Parathyroid adenoma (tissue), 2 donors: ENCODE measurements at regions not wholly inside any gene's neighbourhood (a gene's known extent, or its start where the extent isn't known, plus 50 kb on each side); places are given as distances from the start of the nearest gene placed in this dataset.

Experiments used
- H2AFZ ChIP-seq: fragments of 300-600 bp; sonication (generic); one replicate; pipeline ENCODE4 v1.7.0; 2017; ENCODE audit warnings: antibody characterized with exemption, mild to moderate bottlenecking
- H3K27ac ChIP-seq: fragments of 300-600 bp; sonication (generic); one replicate; pipeline ENCODE4 v1.7.0; 2017
- H3K27me3 ChIP-seq: fragments of 300-600 bp; sonication (generic); one replicate; pipeline ENCODE4 v1.7.0; 2017; ENCODE audit warnings: low read length; ENCODE audit not compliant: control insufficient read depth, insufficient read depth
- H3K36me3 ChIP-seq: fragments of 300-600 bp; sonication (generic); one replicate; pipeline ENCODE4 v1.7.0; 2017; ENCODE audit warnings: low read length; ENCODE audit not compliant: control insufficient read depth, insufficient read depth
- H3K4me1 ChIP-seq: fragments of 300-600 bp; sonication (generic); one replicate; pipeline ENCODE4 v1.7.0; 2017; ENCODE audit warnings: control low read depth
- H3K4me2 ChIP-seq: fragments of 300-600 bp; sonication (generic); one replicate; pipeline ENCODE4 v1.7.0; 2017; ENCODE audit warnings: low read length
- H3K4me3 ChIP-seq: fragments of 300-600 bp; sonication (generic); one replicate; pipeline ENCODE4 v1.7.0; 2017; ENCODE audit warnings: low read depth, low read length
- H3K79me2 ChIP-seq: fragments of 300-600 bp; sonication (generic); one replicate; pipeline ENCODE4 v1.7.0; 2017; ENCODE audit warnings: control low read depth
- H3K9ac ChIP-seq: fragments of 300-600 bp; sonication (generic); one replicate; pipeline ENCODE4 v1.7.0; 2017; ENCODE audit warnings: mild to moderate bottlenecking
- H3K9me3 ChIP-seq: fragments of 300-600 bp; sonication (generic); one replicate; pipeline ENCODE4 v1.7.0; 2017; ENCODE audit warnings: low read length; ENCODE audit not compliant: control insufficient read depth
- TF ChIP-seq, protein P1 (sequence below): fragments of 300-600 bp; sonication (generic); IDR thresholded peaks from one replicate; pipeline ENCODE4 v1.7.0; 2017; ENCODE audit warnings: antibody characterized with exemption, mild to moderate bottlenecking
- donor health status: primary hyperparathyroidism.

DNA sequence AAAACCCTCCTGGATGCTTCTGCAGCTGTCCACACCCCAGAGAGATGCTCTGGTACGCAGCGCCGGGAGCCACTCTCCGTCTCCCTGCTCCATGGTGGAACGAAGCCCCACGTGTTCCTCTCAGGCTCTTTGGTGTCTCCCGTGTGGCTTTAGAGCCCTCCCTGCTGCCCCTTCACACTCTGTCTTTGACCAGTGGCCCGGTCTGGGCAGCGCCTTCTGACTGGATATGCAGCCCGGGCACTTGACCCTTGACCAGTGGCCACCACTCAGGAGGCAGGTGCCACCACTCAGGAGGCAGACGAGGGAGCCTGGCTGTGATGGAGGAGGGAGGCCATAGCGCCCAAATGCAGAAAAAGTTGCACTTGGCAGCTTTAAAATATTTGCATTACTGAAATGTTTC is 214.5 kb upstream of the SALL3 start:
- H3K4me1 ChIP-seq = no peaks in the 10 kb centered on the region
- no peaks in the 10 kb centered on the region for H3K9me3 ChIP-seq

DNA sequence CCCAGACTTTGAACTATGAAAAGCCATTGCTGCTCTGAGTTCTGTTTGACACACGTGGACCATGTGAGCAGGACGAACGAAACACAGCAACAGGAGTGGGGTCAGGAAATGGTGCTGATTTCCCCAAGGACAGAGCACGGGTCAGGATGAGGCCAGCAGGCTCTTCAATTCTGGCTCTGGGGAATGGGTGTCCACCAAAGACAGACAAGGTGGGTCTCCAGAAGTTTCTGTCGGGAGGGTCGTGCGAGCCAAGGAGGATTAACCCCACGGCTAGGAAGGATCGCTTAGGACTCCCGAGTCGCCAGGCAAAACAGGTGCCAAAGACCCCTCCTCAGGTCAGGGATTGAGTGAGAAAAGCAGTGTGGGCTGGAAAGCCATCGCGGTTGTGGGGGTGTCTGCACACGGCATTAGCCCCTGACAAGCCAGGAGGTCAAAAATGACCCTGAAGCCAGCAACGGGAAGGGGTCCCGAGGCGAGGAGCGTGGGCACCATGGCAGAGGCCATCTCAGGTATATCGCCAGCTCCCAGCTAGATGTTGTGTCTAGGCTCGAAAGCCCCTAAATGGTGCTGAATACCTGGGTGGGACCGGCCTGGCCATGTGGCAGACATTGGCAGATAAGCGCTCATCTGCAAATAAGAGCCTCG is 213.9 kb upstream of the SALL3 start:
- no peaks in the 10 kb centered on the region for H3K36me3 ChIP-seq
- no peaks in the 10 kb centered on the region for H3K4me1 ChIP-seq
- H3K4me2 ChIP-seq = no peak overlapping the region
- TF ChIP-seq, protein P1, sequence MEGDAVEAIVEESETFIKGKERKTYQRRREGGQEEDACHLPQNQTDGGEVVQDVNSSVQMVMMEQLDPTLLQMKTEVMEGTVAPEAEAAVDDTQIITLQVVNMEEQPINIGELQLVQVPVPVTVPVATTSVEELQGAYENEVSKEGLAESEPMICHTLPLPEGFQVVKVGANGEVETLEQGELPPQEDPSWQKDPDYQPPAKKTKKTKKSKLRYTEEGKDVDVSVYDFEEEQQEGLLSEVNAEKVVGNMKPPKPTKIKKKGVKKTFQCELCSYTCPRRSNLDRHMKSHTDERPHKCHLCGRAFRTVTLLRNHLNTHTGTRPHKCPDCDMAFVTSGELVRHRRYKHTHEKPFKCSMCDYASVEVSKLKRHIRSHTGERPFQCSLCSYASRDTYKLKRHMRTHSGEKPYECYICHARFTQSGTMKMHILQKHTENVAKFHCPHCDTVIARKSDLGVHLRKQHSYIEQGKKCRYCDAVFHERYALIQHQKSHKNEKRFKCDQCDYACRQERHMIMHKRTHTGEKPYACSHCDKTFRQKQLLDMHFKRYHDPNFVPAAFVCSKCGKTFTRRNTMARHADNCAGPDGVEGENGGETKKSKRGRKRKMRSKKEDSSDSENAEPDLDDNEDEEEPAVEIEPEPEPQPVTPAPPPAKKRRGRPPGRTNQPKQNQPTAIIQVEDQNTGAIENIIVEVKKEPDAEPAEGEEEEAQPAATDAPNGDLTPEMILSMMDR = no peak
- no peak overlapping the region for H3K4me3 ChIP-seq
- H3K9me3 ChIP-seq = no peaks in the 10 kb centered on the region
- H3K27me3 ChIP-seq = no peaks in the 10 kb centered on the region
- H3K79me2 ChIP-seq = no peaks in the 10 kb centered on the region
- H3K27ac ChIP-seq = no peak overlapping the region
- H3K9ac ChIP-seq = no peak overlapping the region
- no peak overlapping the region for H2AFZ ChIP-seq

More for the DNA sequence above, 214.5 kb upstream of the SALL3 start:
- Histone ChIP-seq H2AFZ (no peak overlapping the region), H3K27me3 (no peaks in the 10 kb centered on the region), H3K79me2 (no peaks in the 10 kb centered on the region), H3K4me2 (no peak overlapping the region), H3K36me3 (no peaks in the 10 kb centered on the region), H3K9ac (no peak overlapping the region), H3K4me3 (no peak overlapping the region), H3K27ac (no peak overlapping the region)
- TF ChIP-seq, protein P1 = no peak

DNA sequence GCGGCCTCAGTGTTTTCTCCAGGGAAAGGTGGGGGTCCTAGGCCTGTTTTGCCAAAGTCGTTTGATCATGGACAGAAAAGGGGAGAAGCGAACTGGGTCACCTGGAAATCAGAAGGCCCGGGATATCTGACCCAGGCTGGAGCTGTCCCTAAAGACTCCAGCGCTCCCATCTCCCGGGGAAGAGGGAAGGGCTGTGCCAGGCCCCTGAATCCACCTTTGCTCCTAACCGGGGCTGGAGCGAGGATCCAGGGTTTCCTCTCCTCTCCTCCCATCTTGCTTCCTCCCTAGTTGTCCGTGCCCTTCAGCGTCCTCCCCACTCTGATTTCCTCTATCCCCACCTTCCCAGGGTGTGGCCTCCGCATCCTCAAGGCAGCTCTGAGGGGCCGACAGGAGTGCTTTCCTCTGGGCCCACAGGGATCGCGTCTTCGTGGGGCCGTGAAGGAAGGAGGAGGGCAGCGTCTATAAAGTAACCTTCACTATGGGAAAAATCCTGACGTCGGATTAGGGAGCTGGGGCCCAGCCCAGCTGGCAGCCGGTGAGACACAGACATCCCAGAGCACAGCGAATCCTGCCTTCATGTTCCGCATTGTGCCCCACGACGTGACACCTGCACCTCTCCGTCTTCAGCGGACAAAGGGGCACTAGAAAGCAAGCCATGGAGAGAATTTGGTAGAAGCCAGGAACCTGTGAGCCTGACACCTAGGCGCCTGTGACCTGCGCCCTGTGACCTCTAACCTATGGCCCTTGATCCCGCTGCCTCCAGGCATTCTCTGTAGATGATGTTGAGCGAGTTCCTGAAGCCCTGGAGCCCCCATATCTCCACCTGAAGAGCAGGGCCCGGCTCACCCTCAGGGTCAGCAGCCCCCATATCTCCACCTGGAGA is 212.7 kb upstream of the SALL3 start:
- no peaks in the 10 kb centered on the region for H3K4me1 ChIP-seq

DNA sequence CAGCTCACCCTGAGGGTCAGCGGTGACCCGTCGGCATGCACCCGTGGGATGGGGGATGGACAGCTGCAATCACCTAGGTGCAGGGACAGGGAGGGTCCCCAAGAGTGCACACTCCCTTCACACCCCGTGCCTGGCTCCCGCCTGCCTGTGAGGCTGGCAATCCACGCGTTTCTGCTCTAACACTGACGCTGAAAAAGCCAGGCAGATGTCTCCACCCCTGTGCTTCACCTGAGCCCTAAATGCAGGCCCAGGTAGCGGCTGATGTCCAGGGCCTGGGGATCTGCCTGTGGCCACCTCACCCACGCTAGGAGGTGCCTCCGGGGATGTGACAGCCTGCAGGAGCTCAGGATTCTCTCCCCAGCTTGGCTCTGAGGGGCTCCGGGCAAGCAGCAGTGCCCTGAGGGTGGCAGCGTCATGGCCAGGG is 212.0 kb upstream of the SALL3 start:
- H3K9ac ChIP-seq = no peak overlapping the region
- H3K27me3 ChIP-seq = no peaks in the 10 kb centered on the region
- no peak overlapping the region for H3K27ac ChIP-seq
- no peaks in the 10 kb centered on the region for H3K79me2 ChIP-seq
- TF ChIP-seq, protein P1 = no peak
- H3K36me3 ChIP-seq = no peaks in the 10 kb centered on the region
- no peaks in the 10 kb centered on the region for H3K4me1 ChIP-seq
- H2AFZ ChIP-seq = no peak overlapping the region
- H3K4me2 ChIP-seq = no peak overlapping the region
- H3K4me3 ChIP-seq = no peak overlapping the region
- no peaks in the 10 kb centered on the region for H3K9me3 ChIP-seq

More for the DNA sequence above, 212.7 kb upstream of the SALL3 start:
- Histone ChIP-seq H3K4me2 (no peak overlapping the region), H3K79me2 (no peaks in the 10 kb centered on the region), H3K4me3 (no peak overlapping the region), H3K9ac (no peak overlapping the region), H3K27ac (no peak overlapping the region), H3K27me3 (no peaks in the 10 kb centered on the region), H2AFZ (no peak overlapping the region), H3K36me3 (no peaks in the 10 kb centered on the region), H3K9me3 (no peaks in the 10 kb centered on the region)
- TF ChIP-seq, protein P1 = no peak
